ENCODE measurements at regions not wholly inside any gene's neighbourhood (a gene's known extent, or its start where the extent isn't known, plus 50 kb on each side); places are given as distances from the start of the nearest gene placed in this dataset.
"Not testable (repeated sequence)": the region's sequence is repeated elsewhere in the genome, so short reads cannot be mapped to it uniquely, and the experiment has no call there.

DNA sequence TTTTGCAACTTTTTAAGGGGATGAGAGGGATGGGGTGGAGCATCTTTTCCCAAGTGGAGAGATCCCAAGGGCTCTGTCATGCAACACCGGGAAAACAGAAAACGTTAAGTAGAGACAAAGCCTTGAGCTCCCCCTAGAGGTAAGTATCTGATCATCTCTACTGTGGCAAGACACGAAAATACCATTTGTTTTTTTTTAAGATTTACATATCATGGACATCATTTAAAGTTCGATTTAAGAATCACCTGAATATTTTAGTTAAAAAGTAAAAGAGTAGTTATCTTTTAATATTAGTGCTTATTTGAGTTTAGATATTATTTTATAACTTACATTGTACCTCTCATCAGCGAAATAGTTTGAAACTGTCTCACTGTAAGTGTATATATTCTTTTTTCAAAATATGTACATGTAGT is 200.4 kb downstream of the LRRC70 start:
- CTCF ChIA-PET: interaction anchor here (0.6 to 2.7 kb wide), 7 partner anchors 9 to 319 kb away, joined by 3 to 15 read pairs (median 4); no protein-coding TSS in a partner anchor
- Mint-ChIP-seq H3K4me1 (peaks cover 6% of the 10 kb centered on the region), H3K27ac (no peak overlapping the region), H3K27me3 (no peaks in the 10 kb centered on the region), H3K9me3 (no peaks in the 10 kb centered on the region), H3K36me3 (no peaks in the 10 kb centered on the region), H3K4me3 (no peak overlapping the region)
- no peak for DNase-seq

DNA sequence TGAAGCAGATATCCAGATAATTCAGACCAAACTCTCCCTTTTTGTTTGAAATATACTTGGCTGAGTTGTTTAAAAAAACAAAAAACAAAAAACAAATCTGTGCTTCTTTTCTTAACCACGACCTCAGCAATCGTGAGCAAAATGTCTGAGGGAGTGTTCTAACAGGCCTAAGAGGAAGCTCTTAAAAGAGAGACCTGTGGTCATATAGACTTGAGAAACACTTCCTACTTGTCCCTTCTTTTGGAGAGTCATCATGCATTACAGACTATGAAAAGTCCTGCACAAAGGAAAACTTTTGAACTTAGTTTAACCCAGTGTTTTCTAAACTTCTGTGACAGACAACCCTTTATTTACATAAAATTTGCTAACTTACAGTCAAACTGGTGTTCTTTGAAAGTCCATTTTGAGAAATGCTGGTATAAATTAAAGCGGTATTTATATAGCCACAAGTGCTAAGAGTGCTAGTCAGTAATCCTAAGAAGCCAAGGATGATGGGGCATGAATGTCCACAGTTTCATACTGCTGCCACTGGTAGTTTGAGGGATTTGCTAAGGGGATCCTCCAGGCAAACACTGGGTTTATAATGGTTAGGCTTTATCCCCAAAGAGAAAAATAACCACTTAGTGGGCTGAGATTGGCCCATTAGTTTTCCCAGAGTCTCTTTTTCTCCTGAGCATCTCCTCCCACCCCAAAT is 199.8 kb downstream of the LRRC70 start:
- H3K36me3 Mint-ChIP-seq: no peaks in the 10 kb centered on the region
- no peaks in the 10 kb centered on the region for H3K27me3 Mint-ChIP-seq
- CTCF ChIA-PET: interaction anchor here (0.9 to 2.7 kb wide), 6 partner anchors 9 to 318 kb away, joined by 3 to 15 read pairs (median 4); no protein-coding TSS in a partner anchor
- H3K9me3 Mint-ChIP-seq: no peaks in the 10 kb centered on the region
- H3K4me3 Mint-ChIP-seq: no peak overlapping the region
- H3K4me1 Mint-ChIP-seq: peaks cover 4% of the 10 kb centered on the region
- no peak for DNase-seq
- H3K27ac Mint-ChIP-seq: no peak overlapping the region

GRCh38 chr5:62777081-62777480 is 198.5 kb downstream of the LRRC70 start:
- H3K27ac Mint-ChIP-seq, H3K4me3 Mint-ChIP-seq, H3K27me3 Mint-ChIP-seq, CTCF ChIA-PET, DNase-seq, H3K36me3 Mint-ChIP-seq, H3K9me3 Mint-ChIP-seq, H3K4me1 Mint-ChIP-seq: not testable (repeated sequence)

- H3K27ac Mint-ChIP-seq, H3K4me1 Mint-ChIP-seq, H3K36me3 Mint-ChIP-seq, DNase-seq, CTCF ChIA-PET, H3K27me3 Mint-ChIP-seq, H3K9me3 Mint-ChIP-seq, H3K4me3 Mint-ChIP-seq: not testable (repeated sequence)
Measured at GRCh38 chr5:62776592-62776991, 198.0 kb downstream of the LRRC70 start.

DNA sequence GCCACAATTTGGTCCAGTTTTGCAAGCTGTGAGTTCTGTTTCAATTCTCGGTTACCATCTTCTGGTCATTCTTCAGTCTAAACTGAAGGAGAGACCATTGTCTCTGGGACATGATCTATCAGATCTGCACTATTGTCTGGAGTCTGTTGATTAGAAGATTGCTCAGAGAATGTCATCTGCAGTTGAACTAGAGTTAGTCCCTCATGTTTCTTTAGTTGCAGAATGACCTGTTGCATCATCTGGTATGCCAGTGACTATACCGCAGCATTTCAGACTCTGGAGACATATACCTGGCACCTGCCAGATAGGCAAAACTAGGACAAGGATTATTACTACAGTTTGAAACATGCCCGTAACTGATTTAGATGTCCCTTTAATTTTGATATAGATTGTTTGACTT is 194.8 kb downstream of the LRRC70 start:
- no peaks in the 10 kb centered on the region for H3K4me1 Mint-ChIP-seq
- CTCF ChIA-PET: no interaction called here
- no peaks in the 10 kb centered on the region for H3K9me3 Mint-ChIP-seq
- no peaks in the 10 kb centered on the region for H3K36me3 Mint-ChIP-seq
- H3K4me3 Mint-ChIP-seq: no peak overlapping the region
- no peak for DNase-seq
- H3K27me3 Mint-ChIP-seq: no peaks in the 10 kb centered on the region
- no peak overlapping the region for H3K27ac Mint-ChIP-seq

GRCh38 chr5:62771341-62771740 is 192.7 kb downstream of the LRRC70 start:
- H3K27me3 Mint-ChIP-seq: no peaks in the 10 kb centered on the region
- CTCF ChIA-PET: no interaction called here

GRCh38 chr5:62767650-62768049 is 189.0 kb downstream of the LRRC70 start:
- no peak overlapping the region for H3K27ac Mint-ChIP-seq
- H3K4me3 Mint-ChIP-seq: no peak overlapping the region
- no peaks in the 10 kb centered on the region for H3K27me3 Mint-ChIP-seq
- H3K4me1 Mint-ChIP-seq: no peaks in the 10 kb centered on the region
- CTCF ChIA-PET: no interaction called here
- no peaks in the 10 kb centered on the region for H3K9me3 Mint-ChIP-seq
- DNase-seq: no peak
- H3K36me3 Mint-ChIP-seq: no peaks in the 10 kb centered on the region

More at GRCh38 chr5:62771341-62771740, 192.7 kb downstream of the LRRC70 start:
- H3K4me1 Mint-ChIP-seq: no peaks in the 10 kb centered on the region
- no peak overlapping the region for H3K4me3 Mint-ChIP-seq
- no peak overlapping the region for H3K27ac Mint-ChIP-seq
- no peak for DNase-seq
- H3K9me3 Mint-ChIP-seq: no peaks in the 10 kb centered on the region
- no peaks in the 10 kb centered on the region for H3K36me3 Mint-ChIP-seq

GRCh38 chr5:62767077-62767476 is 188.5 kb downstream of the LRRC70 start:
- Mint-ChIP-seq H3K4me1 (no peaks in the 10 kb centered on the region), H3K9me3 (no peaks in the 10 kb centered on the region), H3K36me3 (no peaks in the 10 kb centered on the region), H3K27me3 (no peaks in the 10 kb centered on the region), H3K4me3 (no peak overlapping the region), H3K27ac (no peak overlapping the region)
- CTCF ChIA-PET: no interaction called here
- no peak for DNase-seq

DNA sequence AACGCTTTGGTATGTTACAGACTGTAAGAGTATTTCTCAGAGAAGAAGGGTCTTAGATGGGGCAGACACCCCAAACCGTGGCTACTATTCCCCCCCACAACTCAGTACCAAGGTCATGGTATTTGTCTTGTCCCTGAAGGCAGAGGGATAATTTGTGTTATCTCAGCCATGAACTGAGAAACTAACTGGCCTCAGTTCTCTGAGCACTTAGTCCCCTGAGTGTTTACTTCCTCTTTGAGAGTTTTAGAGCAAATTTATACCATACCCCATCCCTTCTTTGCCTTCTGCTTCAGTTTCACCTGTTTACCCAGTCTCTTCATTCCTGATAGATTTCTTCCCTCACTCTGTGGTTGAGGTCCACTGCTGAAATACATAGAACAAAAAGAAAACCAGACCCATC is 183.9 kb downstream of the LRRC70 start:
- DNase-seq: no peak
- Mint-ChIP-seq H3K27ac (no peak overlapping the region), H3K9me3 (peaks cover 2% of the 10 kb centered on the region), H3K4me1 (no peaks in the 10 kb centered on the region), H3K4me3 (no peak overlapping the region), H3K27me3 (no peaks in the 10 kb centered on the region), H3K36me3 (no peaks in the 10 kb centered on the region)
- CTCF ChIA-PET: no interaction called here

DNA sequence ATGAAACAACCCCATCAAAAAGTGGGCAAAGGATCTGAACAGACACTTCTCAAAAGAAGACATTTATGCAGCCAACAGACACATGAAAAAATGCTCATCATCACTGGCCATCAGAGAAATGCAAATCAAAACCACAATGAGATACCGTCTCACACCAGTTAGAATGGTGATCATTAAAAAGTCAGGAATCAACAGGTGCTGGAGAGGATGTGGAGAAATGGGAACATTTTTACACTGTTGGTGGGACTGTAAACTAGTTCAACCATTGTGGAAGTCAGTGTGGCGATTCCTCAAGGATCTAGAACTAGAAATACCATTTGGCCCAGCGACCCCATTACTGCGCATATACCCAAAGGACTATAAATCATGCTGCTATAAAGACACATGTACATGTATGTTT is 179.1 kb downstream of the LRRC70 start:
- H3K27me3 Mint-ChIP-seq, H3K4me1 Mint-ChIP-seq, H3K36me3 Mint-ChIP-seq, H3K27ac Mint-ChIP-seq, H3K9me3 Mint-ChIP-seq, DNase-seq, CTCF ChIA-PET, H3K4me3 Mint-ChIP-seq: not testable (repeated sequence)

DNA sequence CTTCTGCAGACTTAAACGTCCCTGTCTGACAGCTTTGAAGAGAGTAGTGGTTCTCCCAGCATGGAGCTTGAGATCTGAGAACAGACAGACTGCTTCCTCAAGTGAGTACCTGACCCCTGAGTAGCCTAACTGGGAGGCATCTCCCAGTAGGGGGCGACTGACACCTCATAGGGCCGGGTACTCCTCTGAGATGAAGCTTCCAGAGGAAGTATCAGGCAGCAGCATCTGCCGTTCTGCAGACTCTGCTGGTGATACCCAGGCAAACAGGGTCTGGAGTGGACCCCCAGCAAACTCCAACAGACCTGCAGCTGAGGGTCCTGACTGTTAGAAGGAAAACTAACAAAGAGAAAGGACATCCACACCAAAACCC is 174.4 kb downstream of the LRRC70 start:
- H3K36me3 Mint-ChIP-seq, H3K9me3 Mint-ChIP-seq, H3K4me1 Mint-ChIP-seq, H3K27ac Mint-ChIP-seq, H3K27me3 Mint-ChIP-seq, CTCF ChIA-PET, H3K4me3 Mint-ChIP-seq, DNase-seq: not testable (repeated sequence)

DNA sequence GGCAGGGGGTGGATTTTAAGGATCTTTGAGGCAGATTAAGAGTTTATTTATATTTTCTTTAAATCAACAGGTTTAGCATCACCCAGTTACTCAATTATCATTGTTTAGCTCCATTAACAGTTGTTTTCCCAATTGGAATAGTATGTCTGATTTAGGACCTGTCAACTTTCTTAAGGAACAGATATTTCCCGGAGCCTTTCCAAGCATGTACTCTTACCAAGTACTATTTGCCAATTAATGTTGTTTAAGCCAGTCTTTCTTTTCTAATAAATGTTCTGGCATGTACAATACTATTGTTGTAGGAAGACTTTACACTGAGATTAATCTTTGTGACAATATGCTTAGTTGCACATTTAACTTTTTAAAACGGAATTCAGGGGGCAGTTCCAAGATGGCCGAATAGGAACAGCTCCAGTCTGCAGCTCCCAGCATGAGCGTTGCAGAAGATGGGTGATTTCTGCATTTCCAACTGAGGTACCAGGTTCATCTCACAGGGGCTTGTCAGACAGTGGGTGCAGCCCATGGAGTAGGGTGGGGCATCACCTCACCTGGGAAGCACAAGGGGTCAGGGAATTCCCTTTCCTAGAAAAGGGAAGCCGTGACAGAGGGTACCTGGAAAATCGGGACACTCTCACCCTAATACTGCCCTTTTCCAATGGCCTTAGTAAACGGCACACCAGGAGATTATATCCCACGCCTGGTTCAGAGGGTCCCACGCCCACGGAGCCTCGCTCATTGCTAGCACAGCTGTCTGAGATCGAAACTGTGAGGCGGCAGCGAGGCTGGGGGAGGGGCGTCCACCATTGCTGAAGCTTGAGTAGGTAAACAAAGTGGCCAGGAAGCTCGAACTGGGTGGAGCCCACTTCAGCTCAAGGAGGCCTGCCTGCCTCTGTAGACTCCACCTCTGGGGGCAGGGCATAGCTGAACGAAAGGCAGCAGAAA is 173.7 kb downstream of the LRRC70 start:
- DNase-seq, CTCF ChIA-PET, H3K27ac Mint-ChIP-seq, H3K4me3 Mint-ChIP-seq, H3K36me3 Mint-ChIP-seq, H3K9me3 Mint-ChIP-seq, H3K27me3 Mint-ChIP-seq, H3K4me1 Mint-ChIP-seq: not testable (repeated sequence)

- H3K4me1 Mint-ChIP-seq: no peaks in the 10 kb centered on the region
- H3K4me3 Mint-ChIP-seq: no peak overlapping the region
- no peaks in the 10 kb centered on the region for H3K9me3 Mint-ChIP-seq
- H3K36me3 Mint-ChIP-seq: no peaks in the 10 kb centered on the region
- peaks cover 4% of the 10 kb centered on the region for H3K27me3 Mint-ChIP-seq
- no peak overlapping the region for H3K27ac Mint-ChIP-seq
- CTCF ChIA-PET: no interaction called here
- DNase-seq: no peak
Measured at GRCh38 chr5:62742207-62742606, 163.6 kb downstream of the LRRC70 start.

GRCh38 chr5:62741761-62742160 is 163.1 kb downstream of the LRRC70 start:
- no peak overlapping the region for H3K4me3 Mint-ChIP-seq
- H3K4me1 Mint-ChIP-seq: no peaks in the 10 kb centered on the region
- no peak overlapping the region for H3K27ac Mint-ChIP-seq
- no peaks in the 10 kb centered on the region for H3K36me3 Mint-ChIP-seq
- CTCF ChIA-PET: no interaction called here
- peaks cover 4% of the 10 kb centered on the region for H3K27me3 Mint-ChIP-seq
- no peaks in the 10 kb centered on the region for H3K9me3 Mint-ChIP-seq
- no peak for DNase-seq

DNA sequence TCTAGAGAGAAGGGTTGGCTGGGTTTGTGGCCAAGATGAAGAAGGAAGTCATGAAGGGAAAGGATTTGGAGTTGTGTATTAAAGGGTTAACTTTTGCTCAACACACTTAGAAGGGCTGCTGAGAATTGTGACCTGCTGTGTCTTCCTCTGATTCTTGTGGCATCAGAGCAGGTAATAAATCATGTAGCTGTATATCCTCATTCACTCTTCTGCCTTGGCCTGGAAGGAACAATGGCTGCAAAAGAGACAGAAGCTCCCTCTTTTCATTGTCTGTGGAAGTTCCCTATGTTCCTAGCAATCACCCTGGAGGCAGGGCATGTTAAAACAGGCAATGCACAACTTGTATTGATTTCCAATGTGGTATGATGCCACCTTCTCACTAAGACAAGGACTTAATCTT is 159.1 kb downstream of the LRRC70 start:
- H3K4me1 Mint-ChIP-seq: no peaks in the 10 kb centered on the region
- H3K4me3 Mint-ChIP-seq: no peak overlapping the region
- CTCF ChIA-PET: no interaction called here
- no peak for DNase-seq
- peaks cover 11% of the 10 kb centered on the region for H3K27me3 Mint-ChIP-seq
- no peaks in the 10 kb centered on the region for H3K9me3 Mint-ChIP-seq
- no peak overlapping the region for H3K27ac Mint-ChIP-seq
- H3K36me3 Mint-ChIP-seq: no peaks in the 10 kb centered on the region
